ENCODE measurements at regions not wholly inside any gene's neighbourhood (a gene's known extent, or its start where the extent isn't known, plus 50 kb on each side); places are given as distances from the start of the nearest gene placed in this dataset.

- H2AFZ ChIP-seq: peak overlapping the region; percentile 38; the same call in 1 of the 2 replicates
- no peaks in the 10 kb centered on the region for H4K20me1 ChIP-seq (replicated peaks; ENCODE audit: insufficient read depth)
- H3K36me3 Mint-ChIP-seq (ENCODE audit: low read depth): no peaks in the 10 kb centered on the region
- H3K9me3 Mint-ChIP-seq: no peaks in the 10 kb centered on the region; the same call in 2 of the 3 replicates
- peaks cover 40% of the 10 kb centered on the region for H3K4me1 Mint-ChIP-seq
- TF ChIP-seq CREB1 (CRISPR knock-in tag; IDR thresholded peaks at IDR 0.05; ENCODE audit: low read depth) (no peak), STAT1 (IDR thresholded peaks at IDR 0.05; ENCODE audit: unreplicated experiment) (no peak), NANOG (IDR thresholded peaks at IDR 0.05; ENCODE audit: borderline replicate concordance) (no peak), ETS1 (IDR thresholded peaks at IDR 0.05) (no peak), JUNB (IDR thresholded peaks at IDR 0.05; ENCODE audit: unreplicated experiment) (no peak), EZH2 (IDR thresholded peaks at IDR 0.05; ENCODE audit: low read depth, unreplicated experiment) (no peak), EZH2phosphoT487 (IDR thresholded peaks at IDR 0.05; ENCODE audit: unreplicated experiment) (no peak), POLR2AphosphoS5 (IDR thresholded peaks at IDR 0.05; ENCODE audit: low read depth) (no peak), ZNF331 (CRISPR knock-in tag; IDR thresholded peaks at IDR 0.05; ENCODE audit: low read depth) (no peak), CTCF (conservative IDR thresholded peaks at IDR 0.05; ENCODE audit: low read depth in 2 of 2) (no peak), REST (IDR thresholded peaks at IDR 0.05; ENCODE audit: unreplicated experiment) (no peak), ZNF114 (CRISPR knock-in tag; IDR thresholded peaks at IDR 0.05) (no peak), ZNF462 (CRISPR knock-in tag; IDR thresholded peaks at IDR 0.05) (no peak)
- H3K4me3 Mint-ChIP-seq: no peak overlapping the region
- H3K27me3 ChIP-seq (ENCODE audit: insufficient read depth): no peaks in the 10 kb centered on the region
- H3K27ac Mint-ChIP-seq: no peak overlapping the region
- H3K4me2 ChIP-seq: no peak overlapping the region
- H3K79me2 ChIP-seq (replicated peaks; ENCODE audit: insufficient read depth): no peaks in the 10 kb centered on the region
- no peaks in the 10 kb centered on the region for H3K9me2 ChIP-seq (ENCODE audit: insufficient read depth)
- H3K27me3 Mint-ChIP-seq (ENCODE audit: insufficient read depth, low read depth, poor library complexity): no peaks in the 10 kb centered on the region
- H3K36me3 ChIP-seq (ENCODE audit: insufficient read depth): no peaks in the 10 kb centered on the region
- DNase-seq (ENCODE audit: low spot score) (no peak), ATAC-seq (no peak)
- H3K4me1 ChIP-seq (ENCODE audit: insufficient read depth): peaks cover 29% of the 10 kb centered on the region
- H3K27ac ChIP-seq (ENCODE audit: low read depth): no peak overlapping the region
- no peak overlapping the region for H3K4me3 ChIP-seq
- no peaks in the 10 kb centered on the region for H3F3A ChIP-seq (replicated peaks; ENCODE audit: low read depth)
Observed at GRCh38 chr2:200216310-200216709, 90.2 kb upstream of the SPATS2L start.

Measured in GM23338 (cell line).